GM20000 (cell line): ENCODE measurements at regions not wholly inside any gene's neighbourhood (a gene's known extent, or its start where the extent isn't known, plus 50 kb on each side); places are given as distances from the start of the nearest gene placed in this dataset.

Experiments used
- DNase-seq: peaks from one replicate; pipeline ENCODE4 v3.0.0; 2012; ENCODE audit warnings: low spot score
- CTCF ChIP-seq: IDR thresholded peaks from 2 replicates; pipeline ENCODE4 v1.5.1; 2012; ENCODE audit warnings: mild to moderate bottlenecking, control low read depth; ENCODE audit errors: extremely low read depth, missing control alignments

DNA sequence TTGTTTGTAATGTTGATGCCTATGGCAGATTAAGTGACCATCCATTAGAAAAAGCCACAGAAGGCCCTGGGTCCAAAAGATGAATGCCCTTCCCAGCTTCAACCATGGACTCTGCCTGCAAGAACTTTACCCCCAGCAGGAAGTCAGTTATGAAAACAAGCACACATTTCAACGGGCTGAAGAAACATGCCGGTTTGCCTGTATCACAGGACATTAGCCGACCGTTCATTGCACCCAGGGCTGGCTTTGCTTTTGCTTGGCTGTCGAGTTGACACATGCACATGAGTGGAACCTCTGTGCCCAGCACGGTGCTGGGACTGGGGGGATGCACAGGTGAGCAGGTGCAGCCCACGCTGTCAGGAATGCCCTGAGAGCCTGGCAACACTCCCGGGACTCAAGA is 1087.0 kb downstream of the BCL11B start:
- TF ChIP-seq CTCF, result no peak
- DNase-seq, result no peak

GRCh38 chr14:98186140-98186539 is 1085.9 kb downstream of the BCL11B start:
- DNase-seq, result no peak
- no peak for TF ChIP-seq CTCF

- DNase-seq, result no peak
- TF ChIP-seq CTCF, result no peak
These were observed 1084.7 kb downstream of the BCL11B start for GRCh38 chr14:98187281-98187680.

DNA sequence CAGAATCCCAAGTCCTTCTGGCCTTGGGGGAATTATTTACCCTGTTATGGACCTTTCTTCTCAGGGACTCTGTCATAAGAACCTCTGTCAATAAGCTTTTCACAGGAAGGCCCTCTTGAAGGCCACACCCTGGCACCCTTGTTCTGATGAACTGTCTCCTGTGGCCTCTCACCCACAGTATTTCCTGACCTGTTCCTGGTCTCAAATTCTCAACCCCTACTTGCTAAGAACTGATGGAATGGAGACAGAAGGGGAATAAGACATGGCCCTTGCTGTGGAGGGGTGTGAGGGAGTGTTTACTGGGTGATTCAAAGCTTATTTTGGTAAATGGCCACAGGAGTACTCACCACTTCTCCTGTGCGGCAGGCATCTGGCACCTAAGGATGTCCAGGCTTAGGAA is 1082.9 kb downstream of the BCL11B start:
- no peak for DNase-seq
- TF ChIP-seq CTCF, result no peak

GRCh38 chr14:98189511-98189910 is 1082.5 kb downstream of the BCL11B start:
- TF ChIP-seq CTCF, result no peak
- no peak for DNase-seq

DNA sequence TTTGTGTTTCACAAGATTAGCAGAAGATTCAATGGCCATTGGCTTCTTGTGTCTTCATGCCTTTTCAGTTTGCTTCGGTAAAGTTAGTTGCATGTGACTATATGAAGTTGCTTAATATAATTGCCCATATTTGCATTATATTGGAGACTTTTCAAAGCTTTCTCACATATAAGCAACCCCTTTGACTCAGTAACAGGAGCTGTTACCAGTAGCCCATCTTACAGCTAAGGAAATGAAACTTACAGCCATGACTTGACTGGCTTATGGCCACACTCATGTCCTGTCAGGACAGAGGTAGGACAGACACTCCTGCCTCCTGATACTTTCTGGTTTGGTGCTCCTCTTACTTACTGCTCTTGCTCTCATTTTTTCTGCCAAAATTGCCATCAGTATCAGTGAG is 1082.1 kb downstream of the BCL11B start:
- no peak for DNase-seq
- TF ChIP-seq CTCF, result no peak

GRCh38 chr14:98192946-98193345 is 1079.1 kb downstream of the BCL11B start:
- DNase-seq, result no peak
- no peak for TF ChIP-seq CTCF

DNA sequence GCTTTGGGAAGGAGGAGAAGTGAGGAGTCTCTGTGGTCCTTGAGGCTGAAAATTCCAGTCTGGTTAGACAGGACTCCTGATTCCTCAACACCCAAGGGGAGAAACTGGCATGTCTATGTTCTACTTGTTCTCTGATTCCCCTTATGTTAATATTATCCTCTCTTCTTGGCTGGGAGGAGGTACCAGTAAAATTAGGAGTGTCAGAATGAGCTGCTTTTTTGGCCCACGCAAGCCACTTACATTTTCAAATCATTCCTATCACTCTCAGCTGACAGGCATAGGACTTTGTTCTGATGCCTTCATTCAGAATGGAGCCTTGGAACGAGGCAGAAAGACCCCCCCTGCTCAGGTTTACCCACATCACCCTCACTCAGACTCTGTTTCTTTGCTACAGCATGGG is 1077.2 kb downstream of the BCL11B start:
- TF ChIP-seq CTCF, result no peak
- no peak for DNase-seq
